ENCODE measurements at regions not wholly inside any gene's neighbourhood (a gene's known extent, or its start where the extent isn't known, plus 50 kb on each side); places are given as distances from the start of the nearest gene placed in this dataset.
"Not testable (repeated sequence)": the region's sequence is repeated elsewhere in the genome, so short reads cannot be mapped to it uniquely, and the experiment has no call there.

GRCh38 chr10:2106641-2107040 lies 369.3 kb upstream of the ADARB2 start:
- DNase-seq (ENCODE audit: low read depth) = no peak

- DNase-seq (ENCODE audit: low read depth) = no peak
These were observed 362.0 kb upstream of the ADARB2 start for GRCh38 chr10:2099321-2099720.

- DNase-seq (ENCODE audit: low read depth) = no peak
These were observed 360.6 kb upstream of the ADARB2 start for GRCh38 chr10:2097937-2098336.

- DNase-seq (ENCODE audit: low read depth) = no peak
These were observed 356.8 kb upstream of the ADARB2 start for GRCh38 chr10:2094171-2094570.

- DNase-seq (ENCODE audit: low read depth) = no peak
These were observed 346.3 kb upstream of the ADARB2 start for GRCh38 chr10:2083591-2083990.

GRCh38 chr10:2081501-2081900 lies 344.2 kb upstream of the ADARB2 start:
- DNase-seq (ENCODE audit: low read depth) = no peak

- DNase-seq (ENCODE audit: low read depth) = no peak
These were observed 342.3 kb upstream of the ADARB2 start for GRCh38 chr10:2079603-2080078.

GRCh38 chr10:2077231-2077630 lies 339.9 kb upstream of the ADARB2 start:
- no peak for DNase-seq (ENCODE audit: low read depth)

GRCh38 chr10:2076528-2076927 lies 339.2 kb upstream of the ADARB2 start:
- DNase-seq (ENCODE audit: low read depth) = no peak

GRCh38 chr10:2067015-2067414 lies 329.7 kb upstream of the ADARB2 start:
- DNase-seq (ENCODE audit: low read depth) = no peak

- DNase-seq (ENCODE audit: low read depth) = no peak
These were observed 317.4 kb upstream of the ADARB2 start for GRCh38 chr10:2054728-2055127.

- DNase-seq (ENCODE audit: low read depth) = no peak
These were observed 316.5 kb upstream of the ADARB2 start for GRCh38 chr10:2053805-2054204.

- no peak for DNase-seq (ENCODE audit: low read depth)
These were observed 313.8 kb upstream of the ADARB2 start for GRCh38 chr10:2051108-2051507.

GRCh38 chr10:2049560-2049959 lies 312.2 kb upstream of the ADARB2 start:
- DNase-seq (ENCODE audit: low read depth) = no peak

- no peak for DNase-seq (ENCODE audit: low read depth)
These were observed 311.1 kb upstream of the ADARB2 start for GRCh38 chr10:2048337-2048973.

GRCh38 chr10:2047679-2048078 lies 310.4 kb upstream of the ADARB2 start:
- no peak for DNase-seq (ENCODE audit: low read depth)

- no peak for DNase-seq (ENCODE audit: low read depth)
These were observed 306.1 kb upstream of the ADARB2 start for GRCh38 chr10:2043379-2043778.

GRCh38 chr10:2038036-2038435 lies 300.7 kb upstream of the ADARB2 start:
- no peak for DNase-seq (ENCODE audit: low read depth)

GRCh38 chr10:2037246-2037645 lies 299.9 kb upstream of the ADARB2 start:
- DNase-seq (ENCODE audit: low read depth) = no peak

- no peak for DNase-seq (ENCODE audit: low read depth)
These were observed 298.9 kb upstream of the ADARB2 start for GRCh38 chr10:2036209-2036608.

GRCh38 chr10:2030046-2030445 lies 292.7 kb upstream of the ADARB2 start:
- no peak for DNase-seq (ENCODE audit: low read depth)

GRCh38 chr10:2026936-2027335 lies 289.6 kb upstream of the ADARB2 start:
- DNase-seq (ENCODE audit: low read depth) = no peak

- DNase-seq (ENCODE audit: low read depth) = not testable (repeated sequence)
These were observed 287.4 kb upstream of the ADARB2 start for GRCh38 chr10:2024750-2025149.

GRCh38 chr10:2023687-2024086 lies 286.4 kb upstream of the ADARB2 start:
- DNase-seq (ENCODE audit: low read depth) = no peak

All from fibroblast of the conjunctiva (primary cell).